Stimulated activated CD4-positive, alpha-beta T cell treated with anti-CD3 and anti-CD28 coated beads, Interleukin-1b, Interleukin-23, amount 100 ng/mL, for 1 hour (primary cell): ENCODE measurements at regions not wholly inside any gene's neighbourhood (a gene's known extent, or its start where the extent isn't known, plus 50 kb on each side); places are given as distances from the start of the nearest gene placed in this dataset.

Experiments
- DNase-seq, 2 donors: peaks; one replicate each; pipeline ENCODE4 v3.0.0-alpha.2; 2020; ENCODE audit warnings: low read depth in 2 of 2

DNA sequence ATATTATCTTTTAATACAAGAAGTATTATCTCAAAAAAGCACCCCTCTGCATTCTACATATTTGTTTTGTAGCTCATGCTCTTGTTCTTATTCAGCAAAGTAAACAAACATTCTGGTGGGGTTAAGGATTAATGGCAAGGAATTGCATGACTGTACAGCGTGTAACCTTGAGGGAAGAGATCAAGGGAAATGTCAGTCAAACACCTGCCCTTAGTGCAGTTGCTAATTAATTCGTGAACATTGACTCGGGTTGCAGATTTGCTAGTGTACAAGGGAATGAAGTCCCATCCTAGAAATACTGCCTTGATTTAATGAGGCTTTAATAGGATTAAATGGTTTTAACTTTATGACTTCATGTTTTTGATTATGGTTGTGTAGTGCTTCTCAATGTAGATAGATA lies 1758.1 kb downstream of the MAT2B start:
- DNase-seq, result no peak

DNA sequence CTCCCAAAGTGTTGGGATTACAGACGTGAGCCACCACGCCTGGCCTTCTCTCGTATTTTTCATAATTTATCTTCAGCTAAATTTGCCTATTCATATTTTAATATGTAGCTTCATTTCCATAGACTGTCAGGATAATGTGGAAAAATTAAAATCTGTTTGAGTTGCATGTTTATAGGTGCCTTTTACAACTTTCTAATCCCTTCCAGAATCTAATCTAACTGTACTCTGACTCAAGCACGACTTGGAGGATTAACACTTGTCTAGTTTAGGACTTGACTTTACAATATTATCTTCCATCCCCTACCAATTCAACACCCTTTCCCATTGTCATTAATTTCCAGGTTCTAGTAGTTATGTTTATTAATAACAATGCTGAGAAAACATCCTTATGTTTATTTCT lies 1761.5 kb downstream of the MAT2B start:
- DNase-seq, result no peak

DNA sequence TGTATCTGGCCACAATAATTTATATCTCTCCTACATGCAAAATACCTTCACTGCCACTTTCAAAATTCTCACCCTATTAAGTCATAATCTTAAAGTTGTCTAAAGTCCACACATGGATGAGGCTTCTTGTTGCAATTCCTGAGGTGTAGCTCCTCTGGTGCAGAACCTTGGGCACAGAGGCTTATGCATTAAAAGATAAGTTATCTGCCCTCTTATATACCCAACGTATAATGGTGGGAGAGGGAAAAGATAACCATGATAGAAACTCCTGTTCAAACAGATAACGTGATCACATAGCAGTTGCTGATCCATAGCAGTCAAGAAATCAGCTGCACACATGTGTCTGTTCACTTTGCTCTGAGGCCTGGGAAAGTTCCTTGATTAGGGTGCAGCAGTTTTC lies 1767.0 kb downstream of the MAT2B start:
- DNase-seq, result no peak

DNA sequence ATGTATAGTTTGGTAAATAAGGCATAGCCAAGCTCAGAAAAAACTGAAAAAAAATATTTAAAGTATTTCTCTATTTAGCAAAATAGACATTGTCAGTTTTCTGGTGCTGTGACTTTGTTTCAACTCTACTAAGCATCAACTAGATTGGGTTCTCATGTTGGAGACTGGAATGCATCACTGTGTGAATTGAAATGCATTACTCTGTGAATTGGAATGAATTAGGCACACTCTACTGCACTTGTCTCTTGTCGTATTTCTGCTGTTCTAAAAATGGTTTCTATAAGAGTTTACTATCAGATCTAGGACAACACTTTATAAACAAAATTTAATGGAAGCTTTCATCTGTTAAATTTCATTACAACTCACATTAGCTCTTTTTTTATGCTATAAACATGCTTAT lies 1772.2 kb downstream of the MAT2B start:
- DNase-seq, result no peak

DNA sequence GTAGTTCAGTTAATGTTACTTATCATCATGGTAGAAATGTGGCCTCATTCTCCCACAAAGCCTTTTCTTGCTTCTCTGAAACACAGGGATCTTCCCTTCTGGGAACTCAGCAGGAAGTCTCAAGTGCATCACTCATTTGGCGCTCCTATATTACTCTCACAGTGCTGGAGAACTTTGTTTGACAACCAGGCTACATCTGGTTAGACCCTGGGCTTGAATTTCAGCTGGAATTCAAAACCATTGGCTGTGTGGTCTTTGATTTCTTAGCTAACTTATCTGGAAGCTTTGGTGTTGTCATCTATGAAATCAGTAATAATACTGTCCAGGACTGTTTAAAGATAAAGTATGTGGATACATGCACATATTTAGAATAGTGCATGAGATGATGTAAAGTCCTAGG lies 1777.1 kb downstream of the MAT2B start:
- no peak for DNase-seq

DNA sequence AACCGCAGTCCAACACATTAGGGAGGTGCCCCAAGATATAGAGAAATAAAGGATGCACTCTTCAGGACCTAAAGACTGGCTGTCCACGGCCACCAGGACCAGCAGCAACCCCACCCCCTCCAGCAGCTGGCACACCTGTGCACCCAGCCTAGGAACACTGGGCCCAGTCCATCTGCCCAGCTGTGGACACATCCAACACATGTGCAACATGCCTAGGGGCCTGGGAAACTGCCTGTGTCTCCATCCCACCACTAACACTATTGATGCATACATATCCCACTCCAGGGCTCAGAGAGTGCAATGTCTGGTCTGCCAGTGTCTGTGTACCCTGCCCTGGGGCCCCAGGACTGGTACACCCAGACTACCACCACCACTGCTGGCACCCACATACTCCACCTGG lies 1781.3 kb downstream of the MAT2B start:
- DNase-seq, result no peak

DNA sequence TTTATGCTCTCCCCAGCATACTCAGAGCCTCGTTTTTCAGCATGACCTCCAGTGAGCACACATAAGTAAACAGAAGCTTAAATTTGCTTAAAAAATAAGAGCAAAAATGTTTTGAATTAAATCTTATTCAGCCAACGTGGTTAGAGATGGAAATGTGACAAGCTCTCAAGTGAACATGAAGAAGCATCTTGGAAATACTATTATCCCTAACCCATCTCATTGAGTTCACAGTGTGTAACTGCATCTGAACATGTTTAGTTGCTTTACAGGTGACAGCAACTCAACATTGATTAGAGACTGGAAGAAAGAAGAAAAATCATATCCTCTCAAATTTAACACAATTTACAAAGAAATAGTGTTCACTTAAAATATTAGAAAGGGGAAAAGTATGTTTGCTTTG lies 1785.1 kb downstream of the MAT2B start:
- DNase-seq, result no peak

DNA sequence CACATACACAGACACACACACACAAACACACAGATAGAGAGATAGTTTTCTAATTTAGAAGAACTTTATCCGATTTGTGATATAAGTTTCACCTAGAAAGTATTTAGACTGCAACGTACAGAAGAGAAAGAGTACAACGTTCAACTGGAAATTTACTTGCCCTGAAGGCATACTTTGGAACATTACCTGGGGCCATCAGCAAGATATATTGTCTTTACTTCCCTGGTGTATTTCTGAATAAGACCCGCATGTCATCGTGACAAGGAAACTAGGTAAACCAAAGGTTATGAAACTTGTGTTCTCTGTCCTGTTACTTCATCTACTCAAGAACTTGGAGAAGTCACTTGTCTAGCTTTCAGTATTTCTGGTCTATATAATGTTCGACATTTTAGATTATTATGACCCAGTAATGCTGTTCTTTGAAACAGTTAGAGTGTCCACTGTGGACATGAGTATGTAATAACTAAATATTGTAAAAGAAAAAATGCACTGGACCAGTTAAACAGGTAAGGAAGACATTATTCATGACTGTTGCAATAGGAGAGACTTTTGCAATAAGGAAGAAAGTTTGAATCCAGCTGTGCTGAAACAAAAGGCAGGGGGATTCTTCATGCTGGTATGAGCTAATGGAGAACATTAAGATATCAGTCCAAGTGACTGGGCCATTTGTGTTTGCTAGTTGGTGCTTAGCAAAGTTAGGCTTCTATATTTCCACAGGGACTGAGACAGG lies 1791.1 kb downstream of the MAT2B start:
- DNase-seq, result no peak

DNA sequence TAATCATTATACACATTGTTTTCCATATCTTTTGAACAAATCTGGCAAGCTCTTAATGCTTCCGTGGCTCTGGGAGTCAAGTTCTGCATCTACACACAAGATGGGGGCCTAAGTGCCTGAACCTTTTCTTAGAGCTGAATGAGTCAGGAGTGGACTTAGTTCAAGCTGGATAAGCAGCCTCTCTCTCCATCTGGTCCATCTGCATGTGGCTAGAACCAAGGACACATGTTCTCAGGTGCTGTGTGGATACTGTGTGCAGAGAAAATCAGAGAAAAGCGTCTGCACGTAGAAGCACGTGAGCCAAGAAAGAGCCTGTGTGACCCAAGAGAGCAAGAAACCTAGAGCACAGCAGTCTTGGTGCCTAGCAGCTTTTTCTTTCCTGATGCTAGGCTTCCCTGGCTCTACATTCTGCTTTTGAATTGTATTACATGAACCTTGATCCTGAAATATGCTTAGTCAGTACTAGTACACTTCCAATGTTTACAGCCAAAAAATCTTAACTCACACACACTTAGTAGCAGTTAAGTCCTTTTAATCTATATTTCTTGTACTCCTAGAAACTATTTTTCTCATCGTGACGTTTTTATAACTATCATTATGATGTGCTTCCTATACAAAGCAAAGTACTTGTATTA lies 1798.9 kb downstream of the MAT2B start:
- no peak for DNase-seq

DNA sequence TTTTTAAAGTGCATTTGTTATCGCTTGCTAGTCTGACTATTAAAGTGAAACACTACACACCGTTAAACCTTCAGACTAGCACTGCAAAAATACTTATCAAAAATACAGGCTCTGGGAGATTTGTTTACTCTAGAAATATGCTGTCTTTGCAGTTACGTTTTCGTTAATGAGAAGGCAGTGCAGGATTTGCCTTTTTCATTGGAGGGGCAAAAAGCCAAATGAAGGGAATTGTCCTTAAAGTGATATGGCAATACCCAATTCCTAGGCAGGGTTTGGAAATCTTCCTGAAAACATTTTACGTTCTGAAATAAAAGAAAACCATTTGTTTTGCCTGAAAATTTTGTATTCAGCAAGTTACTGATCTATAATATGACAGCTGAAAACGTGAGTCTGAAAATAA lies 1800.2 kb downstream of the MAT2B start:
- DNase-seq, result no peak

DNA sequence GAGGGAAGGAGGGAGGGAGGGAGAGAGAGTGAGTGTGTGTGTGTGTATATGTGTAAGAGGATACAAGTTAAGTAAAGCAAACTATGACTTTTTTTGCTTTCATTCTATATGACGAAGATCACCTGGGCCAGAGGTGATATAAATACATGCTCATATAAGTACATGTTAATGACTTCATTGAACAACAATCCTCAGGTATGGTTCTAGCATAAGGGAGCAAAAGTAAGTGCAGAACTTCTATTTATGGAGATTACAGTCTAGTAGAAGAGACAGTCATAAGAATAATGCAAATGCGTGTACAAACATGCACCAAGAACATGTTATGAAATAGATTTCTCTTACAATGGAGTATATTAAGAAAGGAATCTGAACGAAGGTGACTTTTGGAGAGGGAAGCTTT lies 1804.0 kb downstream of the MAT2B start:
- no peak for DNase-seq

DNA sequence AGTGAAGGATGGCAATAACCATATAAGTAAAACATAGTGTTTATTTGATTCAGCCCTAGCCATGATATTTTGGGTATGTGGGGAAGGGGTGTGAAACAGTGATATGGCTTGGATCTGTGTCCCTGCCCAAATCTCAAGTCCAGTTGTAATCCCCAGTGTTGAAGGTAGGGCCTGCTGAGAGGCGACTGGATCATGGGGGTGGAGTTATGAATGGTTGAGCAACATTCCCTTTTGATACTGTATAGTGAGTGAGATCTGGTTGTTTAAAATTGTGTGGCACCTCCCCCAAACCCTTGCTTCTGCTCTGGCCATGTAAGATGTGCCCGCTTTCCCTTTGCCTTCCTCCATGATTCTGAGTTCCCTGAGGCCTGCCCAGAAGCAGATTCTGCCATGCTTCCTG lies 1804.6 kb downstream of the MAT2B start:
- no peak for DNase-seq

DNA sequence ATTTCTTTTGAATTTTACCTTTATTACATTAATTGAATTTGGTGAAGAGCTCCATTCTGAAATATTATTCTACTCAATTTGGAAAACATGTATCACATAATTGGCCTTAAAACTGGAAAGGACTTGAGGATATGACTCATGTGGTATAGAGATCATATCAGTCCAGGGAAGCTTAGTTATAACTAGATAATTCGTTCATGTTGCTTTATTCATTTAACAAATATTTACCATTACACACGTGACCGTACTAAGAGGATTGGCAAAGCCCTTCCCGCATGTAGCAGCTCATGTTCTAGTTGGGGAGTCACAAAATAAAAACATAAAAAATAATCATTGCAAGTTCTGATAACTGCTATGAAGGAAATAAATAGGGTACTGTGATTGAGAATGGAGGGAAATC lies 1816.5 kb downstream of the MAT2B start:
- no peak for DNase-seq

DNA sequence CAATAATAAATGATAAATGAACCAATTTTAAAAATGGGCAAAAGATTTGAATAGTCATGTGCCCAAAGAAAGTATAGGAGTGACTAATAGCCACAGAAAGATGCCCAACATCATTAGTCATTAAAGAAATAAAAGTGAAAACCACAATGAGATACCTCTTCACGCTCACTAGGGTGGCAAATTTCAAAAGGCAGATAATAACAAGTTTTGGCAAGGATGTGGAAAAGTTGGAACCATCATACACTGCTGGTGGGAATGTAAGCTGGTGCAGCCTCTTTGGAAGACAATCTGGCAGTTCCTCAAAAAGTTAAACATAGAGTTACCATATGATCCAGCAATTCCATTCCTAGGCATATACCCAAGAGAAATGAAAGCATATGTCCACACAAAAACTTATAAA lies 1819.8 kb downstream of the MAT2B start:
- no peak for DNase-seq

DNA sequence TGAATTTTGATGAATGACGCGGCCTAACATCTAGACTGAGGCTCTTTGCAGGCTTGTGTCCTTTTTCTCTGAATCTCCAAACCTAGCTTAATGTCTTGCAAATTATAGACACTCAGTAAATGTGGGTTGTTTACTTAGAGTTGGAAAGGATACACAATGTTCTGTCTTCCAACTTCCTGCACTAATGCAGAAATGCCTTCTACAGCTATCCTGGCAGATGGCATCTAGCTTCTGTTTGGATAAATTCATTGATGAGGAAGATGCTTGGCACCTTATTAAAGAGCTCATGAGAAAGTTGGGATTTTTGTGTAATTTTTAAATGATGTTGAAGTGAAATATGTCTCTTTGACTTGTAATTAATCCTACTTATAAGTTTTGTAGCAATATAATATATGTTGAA lies 1822.2 kb downstream of the MAT2B start:
- no peak for DNase-seq

DNA sequence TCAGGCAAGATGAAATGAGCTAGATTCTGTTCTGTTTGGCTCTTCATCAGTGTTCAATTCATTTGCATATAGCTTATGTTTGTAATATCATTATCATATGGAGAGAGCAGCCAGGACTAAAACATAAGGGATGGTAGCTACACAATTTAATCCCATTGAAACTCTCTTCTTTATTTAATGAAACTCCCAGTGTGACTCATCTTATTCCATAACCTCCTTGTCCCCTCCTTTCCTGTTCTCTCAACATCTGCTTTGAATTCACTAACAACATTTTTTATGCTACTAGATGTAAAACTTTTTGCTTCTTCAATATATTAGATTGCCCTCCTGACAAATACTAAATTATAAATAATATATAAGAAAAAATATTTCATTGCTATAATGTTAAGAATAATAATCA lies 1823.4 kb downstream of the MAT2B start:
- DNase-seq, result no peak

DNA sequence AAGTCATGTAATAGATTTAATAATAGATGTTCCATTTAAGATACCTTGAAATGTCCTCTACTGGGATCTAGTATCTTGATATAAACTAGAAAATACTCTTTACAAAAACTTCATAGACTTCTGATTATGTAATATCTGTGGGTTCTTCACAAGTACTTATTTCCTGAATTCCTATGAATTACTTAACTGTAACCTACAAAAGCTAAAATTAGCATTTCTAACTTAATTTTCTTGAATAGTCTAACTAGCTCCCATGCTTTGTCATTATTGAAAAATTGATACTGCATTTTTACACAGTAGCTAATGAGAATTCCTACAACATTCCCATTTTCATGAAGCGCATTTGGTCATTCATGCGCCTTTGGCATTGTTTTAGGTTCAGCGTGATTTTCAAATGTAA lies 1828.2 kb downstream of the MAT2B start:
- no peak for DNase-seq

DNA sequence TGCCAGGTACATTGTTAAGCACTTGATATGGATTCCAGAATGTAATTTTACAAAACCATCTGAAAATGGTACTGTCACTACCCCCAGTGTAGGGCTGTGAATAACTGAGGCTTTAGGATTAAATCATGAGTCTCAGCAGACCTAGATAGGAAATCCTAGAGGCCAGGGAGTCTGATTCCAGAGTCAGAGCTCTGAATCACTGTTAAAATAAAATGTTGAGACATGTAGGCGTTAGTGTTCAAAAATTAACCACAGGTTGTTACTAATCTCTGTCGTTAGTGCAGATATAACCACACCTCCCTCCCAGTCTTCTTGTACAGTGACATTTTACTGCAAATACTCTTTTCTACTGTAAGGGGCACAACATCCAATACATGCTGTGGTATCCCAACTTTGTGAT lies 1828.8 kb downstream of the MAT2B start:
- DNase-seq, result no peak

DNA sequence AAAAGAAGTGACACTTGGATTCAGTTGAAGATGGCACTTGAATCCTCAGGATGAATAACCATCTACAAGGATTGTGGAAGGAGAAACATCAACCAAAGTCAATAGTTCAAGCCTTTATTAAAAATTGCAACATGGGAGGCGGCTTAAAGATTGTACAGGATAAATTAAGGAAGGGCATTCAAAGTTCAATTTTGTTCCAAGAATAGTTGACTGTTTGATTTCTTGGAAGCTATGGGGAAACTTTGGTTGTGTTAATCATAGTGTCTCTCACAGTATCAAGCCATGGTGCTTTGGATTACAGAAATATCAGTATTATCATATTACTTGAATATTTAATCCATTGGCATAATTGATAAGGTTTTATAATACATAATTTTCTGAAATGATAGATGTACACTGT lies 1844.3 kb downstream of the MAT2B start:
- no peak for DNase-seq

DNA sequence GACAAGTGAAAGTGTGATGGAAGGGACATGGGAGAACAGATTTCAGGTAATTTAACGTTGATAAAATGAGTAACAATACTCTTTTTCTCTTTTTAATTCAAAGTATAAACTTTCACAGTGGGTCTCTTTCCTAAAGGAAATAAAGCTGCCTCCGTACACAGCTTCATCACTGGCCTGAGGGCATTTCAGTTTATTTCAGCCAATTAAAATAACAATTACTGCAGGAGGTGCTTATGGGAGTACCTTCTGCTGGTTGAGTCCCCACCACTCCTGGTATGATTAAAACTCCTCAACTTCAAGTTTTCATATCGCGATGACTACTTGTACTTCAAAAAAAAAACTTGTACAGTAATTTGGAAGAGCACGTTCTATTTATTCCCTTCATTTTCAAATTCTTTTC lies 1845.9 kb downstream of the MAT2B start:
- DNase-seq, result no peak

DNA sequence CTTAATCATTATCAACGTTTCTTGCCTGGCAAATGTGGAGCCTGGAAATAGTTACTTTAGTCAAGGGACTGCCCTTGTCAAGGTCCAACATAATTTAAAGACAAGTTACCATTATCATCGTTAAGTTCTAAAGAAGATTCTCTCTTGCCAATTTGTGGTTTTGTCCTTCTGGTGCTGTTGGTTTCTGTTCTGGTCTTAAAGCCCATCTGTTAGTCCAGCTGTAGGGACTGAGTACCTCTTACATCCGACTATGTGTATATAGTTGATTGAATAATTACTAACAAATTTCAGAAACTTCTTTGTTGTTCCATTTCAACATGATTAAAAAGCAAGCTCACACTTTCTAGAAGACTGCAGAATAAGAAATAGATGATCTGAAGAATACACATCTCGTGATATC lies 1854.9 kb downstream of the MAT2B start:
- no peak for DNase-seq

DNA sequence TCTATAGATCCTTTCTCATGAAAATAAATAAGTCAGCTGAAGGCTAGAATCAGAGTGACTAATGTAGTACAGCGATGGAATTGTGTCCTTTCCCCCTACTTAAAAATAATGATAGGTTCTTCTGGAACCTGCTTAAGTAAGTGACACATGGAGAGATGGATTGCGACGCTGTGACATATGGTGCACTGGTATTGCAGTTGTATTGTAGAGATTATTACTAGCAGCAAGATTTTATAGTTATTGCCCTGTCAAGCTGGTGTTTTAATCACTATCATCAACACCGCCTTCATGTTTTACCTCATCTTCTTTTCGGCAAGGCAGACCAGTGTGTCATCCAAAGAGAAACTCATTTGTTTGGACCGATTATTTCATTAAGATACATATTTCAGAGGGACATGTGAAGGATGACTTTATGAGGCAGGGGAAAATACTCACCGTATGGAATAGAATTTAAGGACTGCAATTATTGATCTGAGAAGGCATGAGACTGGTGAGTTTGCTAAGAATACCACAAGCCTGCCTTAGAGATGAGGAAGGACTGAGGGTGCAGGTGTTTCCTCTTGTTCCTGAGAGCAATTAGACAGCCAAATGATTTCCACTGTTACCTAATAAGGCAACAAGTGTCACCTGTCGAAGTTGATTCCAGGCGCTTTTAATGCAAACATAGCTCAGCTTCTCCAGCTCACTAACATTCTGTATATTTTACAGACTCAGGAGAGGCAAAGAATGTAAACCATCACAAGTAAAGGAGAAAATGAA lies 1855.5 kb downstream of the MAT2B start:
- no peak for DNase-seq

DNA sequence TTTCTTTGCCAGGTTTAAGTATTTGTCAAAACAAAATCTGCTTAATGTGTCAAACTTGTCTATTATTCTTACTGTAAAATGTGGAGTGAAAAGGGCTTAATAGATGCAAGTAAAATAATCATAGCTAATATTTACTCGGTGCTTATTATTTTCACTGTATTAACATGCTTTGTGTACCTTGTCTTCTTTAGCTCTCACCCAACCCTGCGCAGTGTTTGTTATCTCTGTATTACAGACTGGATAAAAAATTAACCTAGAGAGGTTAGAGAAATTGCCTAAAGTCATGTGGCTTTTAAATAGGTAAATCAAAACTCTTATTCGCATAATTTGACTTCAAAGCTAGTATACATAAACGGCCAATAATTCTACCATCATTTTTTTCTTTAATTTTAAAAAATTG lies 1864.8 kb downstream of the MAT2B start:
- DNase-seq, result no peak
